ENCODE measurements at regions not wholly inside any gene's neighbourhood (a gene's known extent, or its start where the extent isn't known, plus 50 kb on each side); places are given as distances from the start of the nearest gene placed in this dataset.

GRCh38 chr3:187843654-187844053 lies 98.4 kb upstream of the BCL6 start:
- DNase-seq (ENCODE audit: low spot score) (no peak), ATAC-seq (no peak)
- Mint-ChIP-seq H3K27ac (no peak overlapping the region), H3K4me3 (no peak overlapping the region), H3K36me3 (no peaks in the 10 kb centered on the region), H3K27me3 (ENCODE audit: low read depth) (no peaks in the 10 kb centered on the region), H3K4me1 (0 out of 2 replicates have a peak, but pooled peaks cover 3% of the 10 kb centered on the region), H3K9me3 (no peaks in the 10 kb centered on the region)
- POLR2A ChIA-PET: no interaction called here
- CTCF ChIA-PET: no interaction called here
- TF ChIP-seq SP1 (CRISPR knock-in tag; conservative IDR thresholded peaks at IDR 0.05) (no peak), ZNF232 (CRISPR knock-in tag; IDR thresholded peaks at IDR 0.05) (no peak), ZNF263 (CRISPR knock-in tag; IDR thresholded peaks at IDR 0.05; ENCODE audit: low read depth) (no peak), STAT6 (CRISPR knock-in tag; conservative IDR thresholded peaks at IDR 0.05; ENCODE audit: low read depth) (no peak), TP53 (CRISPR knock-in tag; IDR thresholded peaks at IDR 0.05) (no peak), KAT7 (CRISPR knock-in tag; IDR thresholded peaks at IDR 0.05; ENCODE audit: borderline replicate concordance) (no peak), IRF1 (CRISPR knock-in tag; IDR thresholded peaks at IDR 0.05) (no peak), ESRRA (CRISPR knock-in tag; IDR thresholded peaks at IDR 0.05; ENCODE audit: borderline replicate concordance) (no peak), EMX1 (CRISPR knock-in tag; IDR thresholded peaks at IDR 0.05) (no peak), ZSCAN18 (CRISPR knock-in tag; IDR thresholded peaks at IDR 0.05) (no peak), ZBTB21 (CRISPR knock-in tag; IDR thresholded peaks at IDR 0.05; ENCODE audit: borderline replicate concordance) (no peak)
- TF ChIP-seq, protein P1, sequence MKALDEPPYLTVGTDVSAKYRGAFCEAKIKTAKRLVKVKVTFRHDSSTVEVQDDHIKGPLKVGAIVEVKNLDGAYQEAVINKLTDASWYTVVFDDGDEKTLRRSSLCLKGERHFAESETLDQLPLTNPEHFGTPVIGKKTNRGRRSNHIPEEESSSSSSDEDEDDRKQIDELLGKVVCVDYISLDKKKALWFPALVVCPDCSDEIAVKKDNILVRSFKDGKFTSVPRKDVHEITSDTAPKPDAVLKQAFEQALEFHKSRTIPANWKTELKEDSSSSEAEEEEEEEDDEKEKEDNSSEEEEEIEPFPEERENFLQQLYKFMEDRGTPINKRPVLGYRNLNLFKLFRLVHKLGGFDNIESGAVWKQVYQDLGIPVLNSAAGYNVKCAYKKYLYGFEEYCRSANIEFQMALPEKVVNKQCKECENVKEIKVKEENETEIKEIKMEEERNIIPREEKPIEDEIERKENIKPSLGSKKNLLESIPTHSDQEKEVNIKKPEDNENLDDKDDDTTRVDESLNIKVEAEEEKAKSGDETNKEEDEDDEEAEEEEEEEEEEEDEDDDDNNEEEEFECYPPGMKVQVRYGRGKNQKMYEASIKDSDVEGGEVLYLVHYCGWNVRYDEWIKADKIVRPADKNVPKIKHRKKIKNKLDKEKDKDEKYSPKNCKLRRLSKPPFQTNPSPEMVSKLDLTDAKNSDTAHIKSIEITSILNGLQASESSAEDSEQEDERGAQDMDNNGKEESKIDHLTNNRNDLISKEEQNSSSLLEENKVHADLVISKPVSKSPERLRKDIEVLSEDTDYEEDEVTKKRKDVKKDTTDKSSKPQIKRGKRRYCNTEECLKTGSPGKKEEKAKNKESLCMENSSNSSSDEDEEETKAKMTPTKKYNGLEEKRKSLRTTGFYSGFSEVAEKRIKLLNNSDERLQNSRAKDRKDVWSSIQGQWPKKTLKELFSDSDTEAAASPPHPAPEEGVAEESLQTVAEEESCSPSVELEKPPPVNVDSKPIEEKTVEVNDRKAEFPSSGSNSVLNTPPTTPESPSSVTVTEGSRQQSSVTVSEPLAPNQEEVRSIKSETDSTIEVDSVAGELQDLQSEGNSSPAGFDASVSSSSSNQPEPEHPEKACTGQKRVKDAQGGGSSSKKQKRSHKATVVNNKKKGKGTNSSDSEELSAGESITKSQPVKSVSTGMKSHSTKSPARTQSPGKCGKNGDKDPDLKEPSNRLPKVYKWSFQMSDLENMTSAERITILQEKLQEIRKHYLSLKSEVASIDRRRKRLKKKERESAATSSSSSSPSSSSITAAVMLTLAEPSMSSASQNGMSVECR (CRISPR knock-in tag; IDR thresholded peaks at IDR 0.05; ENCODE audit: borderline replicate concordance): no peak

GRCh38 chr3:187844708-187845107 lies 99.4 kb upstream of the BCL6 start:
- CTCF ChIA-PET: no interaction called here
- H3K27me3 Mint-ChIP-seq (ENCODE audit: low read depth): no peaks in the 10 kb centered on the region
- no peaks in the 10 kb centered on the region for H3K36me3 Mint-ChIP-seq
- ATAC-seq (no peak), DNase-seq (ENCODE audit: low spot score) (no peak)
- H3K27ac Mint-ChIP-seq: no peak overlapping the region
- POLR2A ChIA-PET: no interaction called here
- H3K9me3 Mint-ChIP-seq: no peaks in the 10 kb centered on the region
- H3K4me3 Mint-ChIP-seq: no peak overlapping the region
- 0 out of 2 replicates have a peak, but pooled peaks cover 3% of the 10 kb centered on the region for H3K4me1 Mint-ChIP-seq
- TF ChIP-seq ZNF671 (CRISPR knock-in tag; IDR thresholded peaks at IDR 0.05): no peak
- TF ChIP-seq ZNF281 (CRISPR knock-in tag; IDR thresholded peaks at IDR 0.05): no peak
- no peak for TF ChIP-seq ZBTB21 (CRISPR knock-in tag; IDR thresholded peaks at IDR 0.05; ENCODE audit: borderline replicate concordance)
- TF ChIP-seq RELA (CRISPR knock-in tag; IDR thresholded peaks at IDR 0.05; ENCODE audit: borderline replicate concordance): no peak
- TF ChIP-seq, protein P2, sequence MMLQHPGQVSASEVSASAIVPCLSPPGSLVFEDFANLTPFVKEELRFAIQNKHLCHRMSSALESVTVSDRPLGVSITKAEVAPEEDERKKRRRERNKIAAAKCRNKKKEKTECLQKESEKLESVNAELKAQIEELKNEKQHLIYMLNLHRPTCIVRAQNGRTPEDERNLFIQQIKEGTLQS (CRISPR knock-in tag; conservative IDR thresholded peaks at IDR 0.05): no peak
- no peak for TF ChIP-seq IRF2 (CRISPR knock-in tag; IDR thresholded peaks at IDR 0.05; ENCODE audit: borderline replicate concordance, low read depth)
- no peak for TF ChIP-seq ZNF232 (CRISPR knock-in tag; IDR thresholded peaks at IDR 0.05)
- no peak for TF ChIP-seq ZNF423 (CRISPR knock-in tag; IDR thresholded peaks at IDR 0.05)
- TF ChIP-seq ESRRA (CRISPR knock-in tag; IDR thresholded peaks at IDR 0.05; ENCODE audit: borderline replicate concordance): no peak
- TF ChIP-seq NFE2L1 (CRISPR knock-in tag; IDR thresholded peaks at IDR 0.05): no peak
- no peak for TF ChIP-seq GTF2I (CRISPR knock-in tag; conservative IDR thresholded peaks at IDR 0.05)
- TF ChIP-seq, protein P3, sequence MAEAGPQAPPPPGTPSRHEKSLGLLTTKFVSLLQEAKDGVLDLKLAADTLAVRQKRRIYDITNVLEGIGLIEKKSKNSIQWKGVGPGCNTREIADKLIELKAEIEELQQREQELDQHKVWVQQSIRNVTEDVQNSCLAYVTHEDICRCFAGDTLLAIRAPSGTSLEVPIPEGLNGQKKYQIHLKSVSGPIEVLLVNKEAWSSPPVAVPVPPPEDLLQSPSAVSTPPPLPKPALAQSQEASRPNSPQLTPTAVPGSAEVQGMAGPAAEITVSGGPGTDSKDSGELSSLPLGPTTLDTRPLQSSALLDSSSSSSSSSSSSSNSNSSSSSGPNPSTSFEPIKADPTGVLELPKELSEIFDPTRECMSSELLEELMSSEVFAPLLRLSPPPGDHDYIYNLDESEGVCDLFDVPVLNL (CRISPR knock-in tag; IDR thresholded peaks at IDR 0.05; ENCODE audit: borderline replicate concordance, low read depth): no peak
- no peak for TF ChIP-seq GRHL2 (CRISPR knock-in tag; IDR thresholded peaks at IDR 0.05; ENCODE audit: insufficient replicate concordance, severe bottlenecking)
- TF ChIP-seq NR2C2 (CRISPR knock-in tag; IDR thresholded peaks at IDR 0.05): no peak

Measured in WTC11 (cell line).